IMR-90 (cell line): ENCODE measurements at regions not wholly inside any gene's neighbourhood (a gene's known extent, or its start where the extent isn't known, plus 50 kb on each side); places are given as distances from the start of the nearest gene placed in this dataset.

Experiments used
- BHLHE40 ChIP-seq: fragments of 150-350 bp; IDR thresholded peaks from 2 replicates; pipeline ENCODE4 v1.6.1; 2016; ENCODE audit warnings: mild to moderate bottlenecking, low read depth, low read length
- CEBPB ChIP-seq: IDR thresholded peaks from 2 replicates; pipeline ENCODE4 v1.6.1; 2012; ENCODE audit warnings: low read depth, low read length, improper control_type of control experiment
- CTCF ChIP-seq: conservative IDR thresholded peaks from 2 replicates; pipeline ENCODE4 v1.5.1; 2012; ENCODE audit warnings: mild to moderate bottlenecking, low read depth, low read length, improper control_type of control experiment
- FOS ChIP-seq: fragments of 150-350 bp; IDR thresholded peaks from 2 replicates; pipeline ENCODE4 v1.6.1; 2016; ENCODE audit warnings: low read depth, low read length
- MAFK ChIP-seq: IDR thresholded peaks from 2 replicates; pipeline ENCODE4 v1.6.1; 2012; ENCODE audit warnings: low read depth, low read length, improper control_type of control experiment
- POLR2A ChIP-seq: IDR thresholded peaks from 2 replicates; pipeline ENCODE4 v1.6.1; 2012; ENCODE audit warnings: mild to moderate bottlenecking, low read depth, low read length
- SMC3 ChIP-seq: fragments of 150-350 bp; IDR thresholded peaks from 2 replicates; pipeline ENCODE4 v1.6.1; 2016; ENCODE audit warnings: low read depth, mild to moderate bottlenecking, antibody characterized with exemption, low read length, moderate library complexity
- USF2 ChIP-seq: fragments of 150-350 bp; IDR thresholded peaks from 2 replicates; pipeline ENCODE4 v1.6.1; 2017; ENCODE audit warnings: mild to moderate bottlenecking, antibody characterized with exemption, low read length, low read depth

GRCh38 chrX:138931212-138931611 is 219.7 kb upstream of the FGF13 start:
- no peak for TF ChIP-seq USF2
- TF ChIP-seq SMC3 = no peak
- TF ChIP-seq CTCF = no peak
- TF ChIP-seq CEBPB = no peak
- no peak for TF ChIP-seq POLR2A
- no peak for TF ChIP-seq BHLHE40
- TF ChIP-seq FOS = no peak
- TF ChIP-seq MAFK = no peak
